ENCODE measurements at regions not wholly inside any gene's neighbourhood (a gene's known extent, or its start where the extent isn't known, plus 50 kb on each side); places are given as distances from the start of the nearest gene placed in this dataset.

DNA sequence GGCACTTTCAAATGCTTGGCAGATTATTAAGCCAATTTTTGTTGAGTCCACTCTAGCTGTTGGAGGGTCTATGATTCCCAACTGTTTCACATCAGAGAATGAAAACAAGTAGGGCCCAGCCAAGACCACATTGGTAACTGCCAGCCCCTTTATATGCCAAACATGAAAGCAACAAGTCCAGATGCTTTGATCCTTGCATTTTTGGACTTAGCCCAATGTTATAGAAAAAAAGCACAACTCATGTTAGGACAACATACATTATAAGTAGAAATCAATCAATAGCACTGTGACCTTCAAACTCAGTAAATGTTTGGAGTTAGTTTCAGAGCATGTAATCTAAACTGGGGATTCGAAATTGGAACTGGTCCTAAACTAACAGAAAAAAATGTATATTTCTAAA lies 674.7 kb downstream of the MECOM start:
- TF ChIP-seq, protein P1, sequence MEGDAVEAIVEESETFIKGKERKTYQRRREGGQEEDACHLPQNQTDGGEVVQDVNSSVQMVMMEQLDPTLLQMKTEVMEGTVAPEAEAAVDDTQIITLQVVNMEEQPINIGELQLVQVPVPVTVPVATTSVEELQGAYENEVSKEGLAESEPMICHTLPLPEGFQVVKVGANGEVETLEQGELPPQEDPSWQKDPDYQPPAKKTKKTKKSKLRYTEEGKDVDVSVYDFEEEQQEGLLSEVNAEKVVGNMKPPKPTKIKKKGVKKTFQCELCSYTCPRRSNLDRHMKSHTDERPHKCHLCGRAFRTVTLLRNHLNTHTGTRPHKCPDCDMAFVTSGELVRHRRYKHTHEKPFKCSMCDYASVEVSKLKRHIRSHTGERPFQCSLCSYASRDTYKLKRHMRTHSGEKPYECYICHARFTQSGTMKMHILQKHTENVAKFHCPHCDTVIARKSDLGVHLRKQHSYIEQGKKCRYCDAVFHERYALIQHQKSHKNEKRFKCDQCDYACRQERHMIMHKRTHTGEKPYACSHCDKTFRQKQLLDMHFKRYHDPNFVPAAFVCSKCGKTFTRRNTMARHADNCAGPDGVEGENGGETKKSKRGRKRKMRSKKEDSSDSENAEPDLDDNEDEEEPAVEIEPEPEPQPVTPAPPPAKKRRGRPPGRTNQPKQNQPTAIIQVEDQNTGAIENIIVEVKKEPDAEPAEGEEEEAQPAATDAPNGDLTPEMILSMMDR (IDR thresholded peaks at IDR 0.05; ENCODE audit: borderline replicate concordance, extremely low read depth, low read length, poor library complexity, severe bottlenecking) = no peak
- TF ChIP-seq EZH2 (IDR thresholded peaks at IDR 0.05; ENCODE audit: borderline replicate concordance, low read depth, low read length, severe bottlenecking) = no peak
